ENCODE measurements at regions not wholly inside any gene's neighbourhood (a gene's known extent, or its start where the extent isn't known, plus 50 kb on each side); places are given as distances from the start of the nearest gene placed in this dataset.

DNA sequence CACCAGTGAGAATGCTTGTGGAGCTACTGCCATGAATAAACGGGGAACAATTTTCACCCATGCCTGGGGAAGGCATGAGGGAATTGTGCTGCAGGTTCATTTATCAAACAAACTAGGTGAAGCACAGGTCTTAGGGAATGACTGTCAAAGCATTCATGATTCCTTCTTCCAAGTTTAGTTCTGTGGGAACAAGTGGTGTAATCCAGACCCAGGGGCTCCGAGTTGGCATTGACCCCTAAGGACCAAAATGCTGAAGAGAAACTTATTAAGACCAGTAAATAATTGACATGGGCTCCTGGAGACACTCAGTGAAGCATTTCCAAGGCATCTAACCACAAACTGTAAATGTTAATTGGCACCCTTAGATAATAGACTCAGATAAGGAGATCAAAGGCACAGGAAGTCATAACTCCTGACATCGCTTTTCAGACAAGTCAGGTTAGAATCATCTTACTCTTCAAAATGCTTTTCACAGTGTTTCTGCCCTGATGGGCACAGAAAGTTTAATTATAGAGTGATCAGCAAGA, 96.9 kb downstream of the SPP2 start:
- H3K9me2 ChIP-seq (ENCODE audit: insufficient read depth, low read length), result no peaks in the 10 kb centered on the region
- BruUV-seq (replicated peaks), result no TSS peak
- no peak overlapping the region for H3K4me3 ChIP-seq (ENCODE audit: low read depth, low read length, poor library complexity, severe bottlenecking)
- H3K27ac ChIP-seq (ENCODE audit: low read depth, low read length, poor library complexity, severe bottlenecking), result no peak overlapping the region
- H2AFZ ChIP-seq (ENCODE audit: low read length), result peak overlapping the region; percentile 36; the same call in 1 of the 2 replicates
- H3K4me1 ChIP-seq (ENCODE audit: insufficient read depth, low read length, poor library complexity, severe bottlenecking), result peaks cover 20% of the 10 kb centered on the region
- DNase-seq (ENCODE audit: low spot score), result peak; percentile 47
- peaks cover 6% of the 10 kb centered on the region; the same call in 1 of the 2 replicates for H3K9me3 ChIP-seq (ENCODE audit: low read length)
- TF ChIP-seq CTCF (conservative IDR thresholded peaks at IDR 0.05; ENCODE audit: low read length) (no peak), EZH2phosphoT487 (IDR thresholded peaks at IDR 0.05; ENCODE audit: borderline replicate concordance, low read depth, low read length) (no peak)
- peak overlapping the region; percentile 48 for H3K4me2 ChIP-seq (ENCODE audit: low read length)
- intact Hi-C loops (cut with micrococcal nuclease; ENCODE audit: unreplicated experiment), result no loop called here
- H3K36me3 ChIP-seq (ENCODE audit: insufficient read depth, low read length), result no peaks in the 10 kb centered on the region
- ChIA-PET POLR2A (interaction anchor here (0.7 kb wide), 1 partner anchor 1075 kb away, joined by 3 read pairs; no protein-coding TSS in a partner anchor), CTCF (ENCODE audit: unreplicated experiment) (no interaction called here)
- no peaks in the 10 kb centered on the region for H3K79me2 ChIP-seq (ENCODE audit: insufficient read depth, low read depth, low read length)
- H4K20me1 ChIP-seq (ENCODE audit: insufficient read depth, low read length), result no peaks in the 10 kb centered on the region

GRCh38 chr2:234146087-234146826, 95.8 kb downstream of the SPP2 start:
- Histone ChIP-seq H2AFZ (ENCODE audit: low read length) (peak overlapping the region; percentile 35; the same call in 1 of the 2 replicates), H4K20me1 (ENCODE audit: insufficient read depth, low read length) (no peaks in the 10 kb centered on the region), H3K9me3 (ENCODE audit: low read length) (peaks cover 6% of the 10 kb centered on the region; the same call in 1 of the 2 replicates), H3K4me1 (ENCODE audit: insufficient read depth, low read length, poor library complexity, severe bottlenecking) (peaks cover 20% of the 10 kb centered on the region), H3K4me2 (ENCODE audit: low read length) (0 out of 2 replicates have a peak overlapping the region, but pooled peaks have one; percentile 29), H3K4me3 (ENCODE audit: low read depth, low read length, poor library complexity, severe bottlenecking) (no peak overlapping the region), H3K27ac (ENCODE audit: low read depth, low read length, poor library complexity, severe bottlenecking) (no peak overlapping the region), H3K9me2 (ENCODE audit: insufficient read depth, low read length) (no peaks in the 10 kb centered on the region), H3K36me3 (ENCODE audit: insufficient read depth, low read length) (no peaks in the 10 kb centered on the region), H3K79me2 (ENCODE audit: insufficient read depth, low read depth, low read length) (no peaks in the 10 kb centered on the region)
- no TSS peak for BruUV-seq (replicated peaks)
- POLR2A ChIA-PET, result interaction anchor here (0.7 kb wide), 1 partner anchor 1076 kb away, joined by 3 read pairs; no protein-coding TSS in a partner anchor
- CTCF ChIA-PET (ENCODE audit: unreplicated experiment), result no interaction called here
- intact Hi-C loops (cut with micrococcal nuclease; ENCODE audit: unreplicated experiment), result no loop called here
- DNase-seq (ENCODE audit: low spot score), result no peak
- TF ChIP-seq CTCF (conservative IDR thresholded peaks at IDR 0.05; ENCODE audit: low read length) (0 out of 2 replicates have a peak, but pooled peaks have one; percentile 24), EZH2phosphoT487 (IDR thresholded peaks at IDR 0.05; ENCODE audit: borderline replicate concordance, low read depth, low read length) (no peak)

- Histone ChIP-seq H3K36me3 (ENCODE audit: insufficient read depth, low read length) (no peaks in the 10 kb centered on the region), H4K20me1 (ENCODE audit: insufficient read depth, low read length) (no peaks in the 10 kb centered on the region), H2AFZ (ENCODE audit: low read length) (no peak overlapping the region), H3K79me2 (ENCODE audit: insufficient read depth, low read depth, low read length) (no peaks in the 10 kb centered on the region), H3K4me1 (ENCODE audit: insufficient read depth, low read length, poor library complexity, severe bottlenecking) (peaks cover 20% of the 10 kb centered on the region), H3K9me3 (ENCODE audit: low read length) (peaks cover 6% of the 10 kb centered on the region; the same call in 1 of the 2 replicates), H3K4me2 (ENCODE audit: low read length) (no peak overlapping the region), H3K4me3 (ENCODE audit: low read depth, low read length, poor library complexity, severe bottlenecking) (no peak overlapping the region), H3K9me2 (ENCODE audit: insufficient read depth, low read length) (no peaks in the 10 kb centered on the region), H3K27ac (ENCODE audit: low read depth, low read length, poor library complexity, severe bottlenecking) (no peak overlapping the region)
- BruUV-seq (replicated peaks), result no TSS peak
- ChIA-PET POLR2A (no interaction called here), CTCF (ENCODE audit: unreplicated experiment) (no interaction called here)
- TF ChIP-seq CTCF (conservative IDR thresholded peaks at IDR 0.05; ENCODE audit: low read length) (no peak), EZH2phosphoT487 (IDR thresholded peaks at IDR 0.05; ENCODE audit: borderline replicate concordance, low read depth, low read length) (no peak)
- intact Hi-C loops (cut with micrococcal nuclease; ENCODE audit: unreplicated experiment), result no loop called here
- DNase-seq (ENCODE audit: low spot score), result no peak
Observed at GRCh38 chr2:234145511-234145910, 95.0 kb downstream of the SPP2 start.
